ENCODE measurements at regions not wholly inside any gene's neighbourhood (a gene's known extent, or its start where the extent isn't known, plus 50 kb on each side); places are given as distances from the start of the nearest gene placed in this dataset.

DNA sequence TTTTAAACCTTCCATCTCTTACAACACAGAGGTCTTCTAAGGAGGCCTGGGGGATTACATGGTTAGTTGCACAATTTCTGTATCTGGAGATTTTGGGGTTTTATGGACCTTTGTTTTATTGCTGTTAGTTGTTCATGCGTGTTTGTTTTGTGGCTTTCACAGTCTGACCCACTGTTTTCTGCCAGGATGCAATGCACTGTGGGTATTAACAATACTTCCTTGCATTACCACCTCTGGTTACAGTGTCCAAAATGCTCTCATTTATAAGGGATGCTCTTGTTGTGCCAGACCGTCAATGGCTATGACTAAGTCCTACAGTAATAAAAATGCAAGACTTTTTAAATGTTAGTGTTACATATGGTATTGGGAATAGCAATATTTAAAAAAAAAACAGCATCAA lies 730.2 kb downstream of the KCTD8 start:
- TF ChIP-seq REPIN1 (tag by site-specific recombination; IDR thresholded peaks at IDR 0.05; ENCODE audit: low read depth) (no peak), ZBTB8A (tag by site-specific recombination; IDR thresholded peaks at IDR 0.05) (no peak), ZFP3 (tag by site-specific recombination; IDR thresholded peaks at IDR 0.05; ENCODE audit: low read depth) (no peak), YY1 (tag by site-specific recombination; IDR thresholded peaks at IDR 0.05) (no peak), ZNF146 (tag by site-specific recombination; IDR thresholded peaks at IDR 0.05) (no peak), ZNF747 (tag by site-specific recombination; IDR thresholded peaks at IDR 0.05) (no peak), ZNF558 (tag by site-specific recombination; IDR thresholded peaks at IDR 0.05) (no peak), ZNF76 (tag by site-specific recombination; IDR thresholded peaks at IDR 0.05; ENCODE audit: borderline replicate concordance, low read depth) (no peak)
- TF ChIP-seq, protein P1, sequence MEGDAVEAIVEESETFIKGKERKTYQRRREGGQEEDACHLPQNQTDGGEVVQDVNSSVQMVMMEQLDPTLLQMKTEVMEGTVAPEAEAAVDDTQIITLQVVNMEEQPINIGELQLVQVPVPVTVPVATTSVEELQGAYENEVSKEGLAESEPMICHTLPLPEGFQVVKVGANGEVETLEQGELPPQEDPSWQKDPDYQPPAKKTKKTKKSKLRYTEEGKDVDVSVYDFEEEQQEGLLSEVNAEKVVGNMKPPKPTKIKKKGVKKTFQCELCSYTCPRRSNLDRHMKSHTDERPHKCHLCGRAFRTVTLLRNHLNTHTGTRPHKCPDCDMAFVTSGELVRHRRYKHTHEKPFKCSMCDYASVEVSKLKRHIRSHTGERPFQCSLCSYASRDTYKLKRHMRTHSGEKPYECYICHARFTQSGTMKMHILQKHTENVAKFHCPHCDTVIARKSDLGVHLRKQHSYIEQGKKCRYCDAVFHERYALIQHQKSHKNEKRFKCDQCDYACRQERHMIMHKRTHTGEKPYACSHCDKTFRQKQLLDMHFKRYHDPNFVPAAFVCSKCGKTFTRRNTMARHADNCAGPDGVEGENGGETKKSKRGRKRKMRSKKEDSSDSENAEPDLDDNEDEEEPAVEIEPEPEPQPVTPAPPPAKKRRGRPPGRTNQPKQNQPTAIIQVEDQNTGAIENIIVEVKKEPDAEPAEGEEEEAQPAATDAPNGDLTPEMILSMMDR (tag by site-specific recombination; IDR thresholded peaks at IDR 0.05), result no peak
- TF ChIP-seq, protein P2, sequence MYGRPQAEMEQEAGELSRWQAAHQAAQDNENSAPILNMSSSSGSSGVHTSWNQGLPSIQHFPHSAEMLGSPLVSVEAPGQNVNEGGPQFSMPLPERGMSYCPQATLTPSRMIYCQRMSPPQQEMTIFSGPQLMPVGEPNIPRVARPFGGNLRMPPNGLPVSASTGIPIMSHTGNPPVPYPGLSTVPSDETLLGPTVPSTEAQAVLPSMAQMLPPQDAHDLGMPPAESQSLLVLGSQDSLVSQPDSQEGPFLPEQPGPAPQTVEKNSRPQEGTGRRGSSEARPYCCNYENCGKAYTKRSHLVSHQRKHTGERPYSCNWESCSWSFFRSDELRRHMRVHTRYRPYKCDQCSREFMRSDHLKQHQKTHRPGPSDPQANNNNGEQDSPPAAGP (tag by site-specific recombination; IDR thresholded peaks at IDR 0.05), result no peak
